Activated CD8-positive, alpha-beta memory T cell treated with anti-CD3 and anti-CD28 coated beads for 36 hours (primary cell): ENCODE measurements at regions not wholly inside any gene's neighbourhood (a gene's known extent, or its start where the extent isn't known, plus 50 kb on each side); places are given as distances from the start of the nearest gene placed in this dataset.
"Not testable (repeated sequence)": the region's sequence is repeated elsewhere in the genome, so short reads cannot be mapped to it uniquely, and the experiment has no call there.

Experiments used
- CTCF ChIA-PET: fragments of 350-600 bp; sonication (Branson Sonifier 250); formaldehyde crosslinking; loops from one replicate; lab custom pipeline; 2021; ENCODE audit warnings: antibody characterized with exemption; lab: Charles Lee
- POLR2A ChIA-PET: fragments of 350-600 bp; sonication (Branson Sonifier 250); formaldehyde crosslinking; loops from one replicate; lab custom pipeline; 2021; ENCODE audit warnings: antibody characterized with exemption; lab: Charles Lee

DNA sequence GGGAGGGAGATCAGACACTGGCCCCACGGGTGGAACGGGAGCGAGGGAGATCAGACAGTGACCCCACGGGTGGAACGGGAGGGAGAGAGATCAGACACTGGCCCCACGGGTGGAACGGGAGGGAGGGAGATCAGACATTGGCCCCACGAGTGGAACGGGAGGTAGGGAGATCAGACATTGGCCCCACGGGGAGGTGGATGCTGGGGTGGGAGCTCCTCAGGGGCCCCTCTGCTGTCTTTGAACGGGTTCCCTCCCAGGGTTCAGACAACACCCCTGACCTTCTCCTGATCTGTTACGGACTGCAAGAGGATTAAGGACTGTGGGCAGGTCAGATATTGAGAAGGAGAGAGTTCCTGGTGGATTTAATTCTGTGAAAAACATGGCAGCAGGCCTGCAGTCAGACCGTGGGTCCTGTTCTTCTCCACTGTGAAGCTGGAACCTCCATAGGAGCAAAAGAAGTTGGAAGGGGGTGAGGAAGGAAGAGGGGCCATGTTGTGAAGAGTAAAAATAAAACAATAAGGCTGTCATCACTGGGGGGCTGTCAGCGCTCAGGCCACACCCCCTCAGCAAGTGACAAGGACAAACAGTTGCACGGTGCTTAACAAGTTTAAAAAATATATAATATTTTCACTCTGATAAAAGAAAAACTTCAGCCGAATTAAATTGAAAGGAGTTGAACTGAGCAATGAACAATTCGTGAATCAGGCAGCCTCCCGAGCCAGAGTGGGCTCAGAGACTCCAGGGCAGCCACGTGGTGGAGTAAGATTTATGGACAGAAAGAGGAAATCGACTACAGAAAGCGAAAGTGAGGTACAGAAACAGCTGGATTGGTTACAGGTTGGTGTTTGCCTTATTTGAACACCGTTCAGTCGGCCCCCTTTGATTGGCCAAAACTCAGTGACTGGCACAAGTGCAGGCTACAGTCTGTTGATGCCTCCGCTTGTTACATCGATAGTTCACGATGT, 348.7 kb upstream of the TNRC6C start:
- CTCF ChIA-PET: interaction anchor here (0.5 to 1.0 kb wide), 2 partner anchors 149 to 475 kb away, joined by 3 read pairs; no protein-coding TSS in a partner anchor
- POLR2A ChIA-PET: no interaction called here

DNA sequence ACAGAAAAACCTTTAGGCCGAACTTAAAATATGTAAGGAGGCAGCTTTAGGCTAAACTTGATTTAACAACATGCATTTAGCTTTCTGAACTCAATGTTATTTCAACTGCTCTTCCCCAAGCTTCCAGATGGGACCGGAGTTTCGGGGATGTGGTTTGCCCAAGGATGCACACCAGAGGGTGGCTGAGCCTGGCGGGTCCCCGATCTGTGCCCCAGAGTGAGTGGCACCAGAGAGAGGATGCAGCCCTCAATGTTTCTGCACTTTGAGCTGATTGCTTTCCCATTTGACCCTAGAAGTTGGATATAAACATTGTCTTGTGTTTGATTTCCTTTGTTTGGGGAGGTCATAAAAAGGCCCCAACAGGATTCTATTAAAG, 348.0 kb upstream of the TNRC6C start:
- ChIA-PET CTCF (interaction anchor here (0.5 to 1.0 kb wide), 2 partner anchors 148 to 174 kb away, joined by 3 read pairs; no protein-coding TSS in a partner anchor), POLR2A (no interaction called here)

DNA sequence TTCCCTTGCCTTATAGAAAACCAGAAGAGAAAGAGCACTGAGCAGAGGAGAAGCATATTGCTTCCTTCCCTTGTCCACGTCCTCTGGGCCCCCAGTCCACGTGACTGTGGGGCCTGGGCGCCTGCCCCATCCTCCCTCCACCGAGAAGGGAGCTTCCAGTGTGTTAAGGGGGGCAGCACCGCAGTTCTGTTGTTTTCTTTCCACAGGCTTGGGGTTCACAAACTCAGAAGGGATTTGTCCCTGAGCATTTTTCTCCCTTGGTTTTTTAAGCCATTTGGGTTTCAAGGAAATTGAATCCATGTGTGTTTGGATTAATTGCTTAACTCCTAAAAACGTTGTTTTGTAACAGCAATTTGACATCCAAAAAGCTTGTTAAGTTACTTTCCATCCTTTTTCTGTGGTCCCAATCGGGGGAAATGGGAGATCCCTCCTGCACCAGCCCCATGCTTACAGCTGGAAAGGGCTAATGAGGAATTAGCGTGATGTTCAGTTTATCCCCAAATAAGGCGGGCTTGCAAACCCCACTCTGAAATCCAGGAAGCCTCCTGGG, 347.5 kb upstream of the TNRC6C start:
- ChIA-PET POLR2A (interaction anchor here (0.6 kb wide), 1 partner anchor 430 kb away, joined by 4 read pairs; no protein-coding TSS in a partner anchor), CTCF (interaction anchor here (1.0 kb wide), 1 partner anchor 173 kb away, joined by 3 read pairs; no protein-coding TSS in a partner anchor)

DNA sequence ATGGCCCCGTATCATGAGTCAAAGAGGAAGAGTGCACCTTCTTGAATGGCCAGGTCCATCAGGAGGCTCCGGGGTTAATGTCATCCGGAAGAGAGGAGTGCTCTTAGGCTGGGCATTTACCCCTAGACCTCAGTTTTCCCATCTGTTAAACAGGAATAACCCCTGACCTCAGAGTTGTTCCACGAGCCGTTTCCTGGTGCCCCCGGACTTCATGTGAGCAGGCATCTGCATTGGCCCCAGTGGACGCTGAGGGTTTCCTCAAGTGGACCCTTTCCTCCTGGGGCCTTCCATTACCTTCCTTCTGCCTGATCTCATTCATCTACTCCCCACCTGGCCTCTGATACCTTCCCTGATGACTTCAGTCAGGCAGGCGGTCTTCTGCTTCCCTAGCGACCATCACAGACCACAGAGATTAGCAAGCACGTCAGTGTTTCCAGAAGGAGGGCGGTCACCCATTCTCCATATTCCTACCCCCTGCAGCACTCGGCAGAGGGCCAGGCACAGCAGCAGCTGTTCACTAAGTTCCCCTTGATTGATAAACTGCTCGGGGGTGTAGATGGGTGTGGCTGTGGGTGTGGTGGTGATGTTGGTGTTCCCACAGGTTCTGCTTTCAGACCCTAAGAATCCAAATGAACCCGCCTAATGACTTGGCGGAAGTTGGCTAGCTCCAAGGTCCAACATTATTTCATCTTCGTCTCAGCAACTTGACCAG, 346.6 kb upstream of the TNRC6C start:
- ChIA-PET CTCF (interaction anchor here (1.3 kb wide), 1 partner anchor 13 kb away, joined by 5 read pairs; no protein-coding TSS in a partner anchor), POLR2A (no interaction called here)

DNA sequence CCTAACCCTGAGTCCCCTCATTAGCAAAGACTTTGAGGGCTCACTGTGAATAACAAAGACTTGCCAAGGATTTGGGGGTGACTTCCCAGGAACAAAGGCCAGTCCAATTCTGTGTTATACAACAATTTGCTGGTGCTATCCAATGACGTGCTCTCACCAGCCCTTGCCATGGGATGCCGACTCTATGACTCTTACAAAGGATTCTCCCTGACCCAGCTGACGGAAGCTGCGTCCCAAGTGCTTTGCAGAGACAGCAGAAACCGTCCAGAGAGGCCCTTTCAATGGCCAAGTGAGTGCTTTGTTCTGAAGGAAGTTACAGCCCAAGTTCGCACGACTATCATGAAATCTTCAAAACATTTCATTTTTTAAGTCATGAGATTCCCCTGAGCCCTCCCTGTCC, 345.3 kb upstream of the TNRC6C start:
- ChIA-PET POLR2A (no interaction called here), CTCF (interaction anchor here (1.3 kb wide), 1 partner anchor 15 kb away, joined by 5 read pairs; no protein-coding TSS in a partner anchor)

DNA sequence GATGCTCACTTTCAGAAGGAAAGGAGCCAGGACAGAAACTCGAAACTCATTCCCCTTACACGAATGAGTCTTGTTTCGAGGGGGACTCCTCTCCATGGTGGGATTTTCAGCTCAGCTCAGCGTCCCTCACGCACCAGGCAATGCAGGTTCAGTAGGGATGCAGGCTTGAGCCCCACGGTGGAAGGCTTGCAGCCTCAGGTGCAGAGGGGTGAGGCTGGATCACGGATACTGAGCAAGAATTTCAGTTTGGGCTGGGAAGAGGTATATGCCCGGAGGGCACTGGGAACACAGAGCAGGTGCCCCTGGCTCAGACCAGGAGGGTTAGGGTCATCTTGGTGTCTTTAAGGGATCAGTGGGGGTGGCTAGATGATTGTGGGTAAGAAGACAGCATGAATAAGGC, 344.9 kb upstream of the TNRC6C start:
- POLR2A ChIA-PET: no interaction called here
- CTCF ChIA-PET: no interaction called here

DNA sequence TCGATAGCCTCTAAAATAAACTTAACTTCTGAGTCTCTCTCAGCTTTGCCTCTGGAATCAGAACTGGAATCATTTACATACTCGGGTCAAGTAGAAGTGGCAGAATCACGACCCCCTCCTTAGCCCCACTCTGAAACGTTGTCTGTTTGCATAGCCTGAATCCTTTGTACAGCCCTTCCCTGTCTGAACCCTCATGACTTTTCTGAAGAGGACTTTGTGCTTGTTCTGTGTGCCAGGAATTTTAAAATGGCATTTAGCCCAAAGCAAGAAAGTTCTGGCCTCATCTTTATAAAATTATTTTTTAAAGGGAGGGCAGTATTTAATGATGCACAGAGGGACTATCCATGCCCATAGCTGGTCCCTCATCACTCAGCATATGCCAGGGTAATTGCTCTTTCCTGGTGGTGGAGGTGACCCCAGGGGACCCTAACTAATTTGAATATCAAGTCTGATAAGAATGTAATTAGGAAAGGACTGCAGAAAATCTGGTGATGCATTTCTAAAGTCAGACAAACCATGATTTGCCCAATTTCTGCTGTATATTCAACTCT, 342.7 kb upstream of the TNRC6C start:
- ChIA-PET POLR2A (no interaction called here), CTCF (no interaction called here)

DNA sequence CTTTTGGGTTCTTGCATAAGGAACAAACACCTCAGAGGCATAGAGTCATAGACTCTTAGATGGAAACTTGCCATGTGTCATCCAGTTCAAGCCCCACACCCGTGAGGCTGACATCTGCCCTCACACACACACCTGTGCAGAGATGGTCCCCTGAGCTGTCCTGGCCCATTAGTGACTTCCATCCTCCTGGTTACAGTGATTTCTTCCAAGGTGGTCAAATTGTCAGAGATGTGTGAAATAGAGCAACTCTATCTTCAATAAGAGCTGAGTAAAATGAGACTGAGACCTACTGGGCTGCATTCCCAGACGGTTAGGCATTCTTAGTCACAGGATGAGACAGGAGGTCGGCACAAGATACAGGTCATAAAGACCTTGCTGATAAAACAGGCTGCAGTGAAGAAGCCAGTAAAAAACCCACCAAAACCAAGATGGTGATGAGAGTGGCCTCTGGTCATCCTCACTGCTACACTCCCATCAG, 342.2 kb upstream of the TNRC6C start:
- CTCF ChIA-PET: no interaction called here
- POLR2A ChIA-PET: no interaction called here

DNA sequence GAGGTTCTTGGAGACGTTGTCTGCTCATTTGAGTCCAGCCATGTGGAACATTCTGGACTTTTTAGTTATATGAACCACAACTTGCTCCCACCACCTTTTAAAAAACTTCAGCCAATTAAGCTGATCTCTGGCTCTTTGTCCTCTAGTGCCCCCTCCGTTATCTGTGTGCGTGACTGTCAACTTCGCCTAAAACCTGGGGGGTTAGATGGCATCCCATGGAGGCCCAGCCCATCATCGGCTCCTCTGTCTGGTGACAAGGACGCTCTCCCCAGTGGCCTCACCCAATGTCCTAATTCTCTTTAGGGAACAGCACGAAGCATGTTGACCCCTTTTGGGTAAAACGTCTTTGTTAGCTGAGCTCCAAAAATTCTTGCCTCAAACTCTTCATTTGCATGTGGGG, 341.0 kb upstream of the TNRC6C start:
- POLR2A ChIA-PET: no interaction called here

DNA sequence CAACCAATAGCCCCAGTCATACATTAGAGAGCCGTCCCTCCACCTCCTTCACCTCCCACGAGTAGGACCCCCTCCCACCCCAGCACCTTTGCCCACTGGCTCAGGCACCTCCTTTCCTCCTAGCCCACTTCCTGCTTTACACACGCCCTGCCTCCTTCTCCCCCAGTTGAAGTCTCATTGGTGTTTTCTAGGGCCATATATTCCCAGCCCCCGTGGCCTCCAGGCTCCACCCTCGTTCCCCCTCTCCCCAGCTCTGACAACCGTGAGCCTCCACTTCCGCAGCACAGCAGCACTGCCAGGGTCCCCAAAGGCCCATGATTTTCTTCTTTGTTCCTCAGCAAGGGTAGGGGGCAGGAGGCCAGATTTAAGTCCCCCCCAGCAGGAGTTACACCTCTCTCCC, 340.3 kb upstream of the TNRC6C start:
- ChIA-PET POLR2A (no interaction called here), CTCF (no interaction called here)

More for the DNA sequence above, 341.0 kb upstream of the TNRC6C start:
- CTCF ChIA-PET: no interaction called here

DNA sequence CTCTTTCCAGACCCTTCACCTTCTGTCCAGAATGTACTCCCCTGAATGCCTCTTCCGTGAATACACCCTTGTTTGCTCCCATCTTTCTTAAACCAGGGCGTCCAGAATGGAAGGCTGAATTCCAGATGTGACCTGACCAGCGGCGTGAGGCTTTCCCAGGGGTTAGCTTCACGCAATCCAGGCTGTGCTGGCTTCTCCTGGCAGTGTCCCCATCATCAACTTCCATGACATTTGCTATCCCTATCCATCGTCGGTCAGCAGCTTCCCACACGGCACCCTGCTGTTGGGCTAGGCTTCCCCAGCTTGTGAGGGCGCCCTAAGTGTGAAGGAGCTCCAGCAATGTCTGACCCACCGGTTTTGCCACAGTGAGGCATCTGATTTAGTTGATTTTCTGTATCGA, 339.8 kb upstream of the TNRC6C start:
- ChIA-PET CTCF (no interaction called here), POLR2A (no interaction called here)

DNA sequence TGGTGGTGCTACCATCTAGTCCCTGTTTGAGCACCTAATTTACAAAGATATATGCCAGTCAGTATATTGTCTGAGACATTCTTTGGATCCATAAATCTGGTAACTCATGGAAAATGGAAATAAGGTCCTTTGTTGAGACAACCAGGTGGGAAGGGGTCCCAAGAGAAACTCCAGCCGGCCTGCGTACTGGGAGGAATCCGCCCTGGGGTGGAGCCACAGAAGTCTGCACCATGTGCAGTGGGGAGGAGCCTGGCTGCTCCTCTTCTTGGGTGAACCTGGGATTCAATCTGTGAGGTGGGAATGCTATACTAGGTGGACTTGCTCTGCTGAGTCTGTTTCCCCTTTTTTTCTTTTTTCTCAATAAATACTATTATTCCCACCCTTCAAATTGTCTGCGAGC, 339.2 kb upstream of the TNRC6C start:
- ChIA-PET CTCF (no interaction called here), POLR2A (no interaction called here)

DNA sequence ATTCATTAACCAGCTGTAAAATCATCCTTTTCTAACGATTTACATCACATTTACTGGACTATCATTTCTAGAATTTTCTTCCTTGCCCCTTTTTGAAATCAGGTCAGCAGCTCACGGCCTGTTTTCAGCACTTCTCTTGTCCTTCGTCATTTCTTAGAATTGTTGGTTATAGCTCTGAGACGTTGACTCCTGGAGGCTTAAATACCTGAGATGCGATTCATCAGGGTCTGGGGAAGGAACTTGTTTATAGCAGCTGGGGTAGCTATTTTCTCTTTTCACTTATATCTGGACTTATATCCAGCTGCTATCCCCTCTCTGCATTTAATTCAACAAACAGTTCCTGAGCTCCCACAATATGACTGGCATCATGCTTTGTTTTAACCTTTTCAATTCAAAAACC, 338.7 kb upstream of the TNRC6C start:
- ChIA-PET CTCF (no interaction called here), POLR2A (no interaction called here)

DNA sequence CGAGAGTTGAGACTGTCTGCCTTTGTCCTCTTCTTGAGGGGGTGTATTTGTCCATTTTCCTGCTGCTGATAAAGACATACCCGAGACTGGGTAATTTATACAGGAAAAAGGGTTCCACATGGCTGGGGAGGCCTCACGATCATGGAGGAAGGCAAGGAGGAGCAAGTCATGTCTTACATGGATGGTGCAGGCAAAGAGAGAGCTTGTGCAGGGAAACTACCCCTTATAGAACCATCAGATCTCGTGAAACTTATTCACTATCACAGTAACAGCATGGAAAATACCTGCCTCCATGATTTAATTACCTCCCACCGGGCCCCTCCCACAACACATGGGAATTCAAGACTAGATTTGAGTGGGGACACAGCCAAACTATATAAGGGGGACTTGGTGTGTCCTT, 338.2 kb upstream of the TNRC6C start:
- ChIA-PET CTCF (no interaction called here), POLR2A (no interaction called here)

DNA sequence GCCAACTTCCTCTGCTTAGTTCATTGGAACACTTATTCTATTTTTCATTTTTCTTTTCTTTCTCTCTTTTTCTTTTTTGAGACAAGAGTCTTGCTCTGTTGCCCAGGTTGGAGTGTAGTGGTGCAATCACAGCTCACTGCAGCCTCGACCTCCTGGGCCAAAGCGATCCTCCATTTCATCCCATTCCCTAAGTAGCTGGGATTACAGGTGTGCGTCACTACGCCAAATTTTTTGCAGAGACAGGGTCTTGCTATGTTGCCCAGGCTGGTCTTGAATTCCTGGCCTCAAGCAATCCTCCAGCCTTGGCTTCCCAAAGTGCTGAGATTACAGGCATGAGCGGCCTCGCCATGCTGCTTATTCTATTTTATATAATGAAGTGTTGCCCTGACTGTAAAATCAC, 336.4 kb upstream of the TNRC6C start:
- CTCF ChIA-PET: not testable (repeated sequence)

DNA sequence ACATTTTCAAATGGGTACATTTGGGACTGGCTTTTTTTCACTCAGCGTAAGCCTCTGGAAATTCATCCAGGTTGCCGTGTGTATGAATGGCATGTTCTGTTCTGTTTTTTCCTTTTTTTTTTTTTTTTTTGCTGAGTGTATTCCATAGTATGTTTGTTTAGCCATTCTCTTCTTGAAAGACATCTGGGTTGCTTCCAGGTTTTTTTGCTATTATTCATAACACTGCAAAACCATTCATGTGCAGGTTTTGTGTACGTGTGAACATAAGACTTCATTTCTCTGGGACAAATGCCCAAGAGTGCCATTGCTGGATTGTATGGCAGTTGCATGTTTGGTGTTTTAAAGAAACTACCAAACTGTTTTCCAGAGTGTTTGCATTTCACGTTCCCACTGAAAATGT, 335.9 kb upstream of the TNRC6C start:
- POLR2A ChIA-PET: no interaction called here
- CTCF ChIA-PET: no interaction called here

More for the DNA sequence above, 336.4 kb upstream of the TNRC6C start:
- POLR2A ChIA-PET: not testable (repeated sequence)

DNA sequence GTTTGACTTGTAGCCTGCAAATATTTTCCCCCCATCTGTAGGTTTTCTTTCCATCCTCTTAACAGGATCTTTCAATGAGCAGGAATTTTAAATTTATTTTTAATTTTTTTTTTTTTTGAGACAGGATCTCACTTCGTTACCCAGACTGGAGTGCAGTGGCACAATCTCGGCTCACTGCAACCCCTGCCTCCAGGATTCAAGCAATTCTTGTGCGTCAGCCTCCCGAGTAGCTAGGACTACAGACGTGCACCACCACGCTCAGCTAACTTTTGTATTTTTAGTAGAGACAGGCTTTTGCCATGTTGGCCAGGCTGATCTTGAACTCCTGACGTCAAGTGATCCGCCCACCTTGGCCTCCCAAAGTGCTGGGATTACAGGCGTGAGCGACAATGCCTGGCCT, 335.2 kb upstream of the TNRC6C start:
- POLR2A ChIA-PET, CTCF ChIA-PET: not testable (repeated sequence)

DNA sequence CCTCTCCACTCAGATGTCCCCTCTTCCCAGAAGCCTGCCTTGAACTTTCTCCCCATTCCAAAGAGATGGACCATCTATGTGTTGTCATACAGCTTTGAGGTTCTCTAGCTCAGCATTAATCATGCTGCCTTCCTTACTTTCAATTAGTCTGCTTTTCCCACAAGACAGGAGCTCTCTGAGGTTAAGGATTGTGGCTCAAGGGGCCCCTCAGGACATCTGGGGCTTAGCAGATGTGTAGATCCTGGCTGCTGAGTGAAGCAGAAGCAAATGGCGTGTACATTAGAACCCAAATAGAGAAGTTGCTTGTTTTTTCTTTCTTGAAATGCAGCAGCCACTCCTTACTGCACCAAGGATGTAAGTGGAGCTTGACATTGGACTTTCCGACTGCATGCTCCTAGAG, 330.5 kb upstream of the TNRC6C start:
- ChIA-PET POLR2A (no interaction called here), CTCF (no interaction called here)

DNA sequence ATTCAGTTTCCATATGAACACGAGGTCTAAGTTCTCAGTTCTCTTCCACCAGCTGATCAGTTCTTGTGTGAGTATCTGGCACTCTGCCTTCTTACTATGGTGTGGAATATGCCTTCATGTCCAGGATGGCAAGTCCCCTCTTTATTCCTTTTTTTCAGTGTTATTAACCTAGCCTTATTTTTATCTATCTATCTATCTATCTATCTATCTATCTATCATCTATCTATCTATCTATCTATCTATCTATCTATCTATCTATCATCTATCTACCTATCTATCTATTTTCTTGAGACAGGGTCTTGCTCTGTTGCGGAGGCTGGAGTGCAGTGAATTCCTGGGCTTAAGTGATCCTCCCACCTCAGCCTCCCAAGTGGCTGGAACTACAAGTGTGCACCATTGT, 329.2 kb upstream of the TNRC6C start:
- POLR2A ChIA-PET: interaction anchor here (0.7 kb wide), 1 partner anchor 15 kb away, joined by 5 read pairs; no protein-coding TSS in a partner anchor
- CTCF ChIA-PET: interaction anchor here (0.6 kb wide), 1 partner anchor 10 kb away, joined by 3 read pairs; no protein-coding TSS in a partner anchor
